ENCODE measurements at regions not wholly inside any gene's neighbourhood (a gene's known extent, or its start where the extent isn't known, plus 50 kb on each side); places are given as distances from the start of the nearest gene placed in this dataset.

DNA sequence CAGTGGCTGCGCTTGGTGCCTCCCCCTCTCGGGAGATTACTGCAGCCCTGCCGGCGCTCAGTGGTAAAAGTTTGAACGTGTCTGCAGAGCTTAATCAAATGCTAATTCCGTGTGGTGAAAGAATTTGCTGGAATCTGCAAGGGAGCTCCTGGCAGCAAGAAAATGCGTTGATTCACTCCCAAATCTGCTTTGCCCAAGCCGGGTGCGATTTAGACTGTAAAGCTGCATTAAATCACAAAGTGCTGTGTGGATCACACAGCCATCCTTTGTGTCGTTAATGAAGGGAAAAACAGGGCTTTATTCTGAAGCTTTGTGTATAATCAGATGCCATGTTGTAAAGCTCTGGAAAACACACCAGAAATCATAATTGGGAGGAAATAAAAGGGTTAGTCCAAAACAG is 444.1 kb downstream of the BCOR start:
- no peak for DNase-seq

DNA sequence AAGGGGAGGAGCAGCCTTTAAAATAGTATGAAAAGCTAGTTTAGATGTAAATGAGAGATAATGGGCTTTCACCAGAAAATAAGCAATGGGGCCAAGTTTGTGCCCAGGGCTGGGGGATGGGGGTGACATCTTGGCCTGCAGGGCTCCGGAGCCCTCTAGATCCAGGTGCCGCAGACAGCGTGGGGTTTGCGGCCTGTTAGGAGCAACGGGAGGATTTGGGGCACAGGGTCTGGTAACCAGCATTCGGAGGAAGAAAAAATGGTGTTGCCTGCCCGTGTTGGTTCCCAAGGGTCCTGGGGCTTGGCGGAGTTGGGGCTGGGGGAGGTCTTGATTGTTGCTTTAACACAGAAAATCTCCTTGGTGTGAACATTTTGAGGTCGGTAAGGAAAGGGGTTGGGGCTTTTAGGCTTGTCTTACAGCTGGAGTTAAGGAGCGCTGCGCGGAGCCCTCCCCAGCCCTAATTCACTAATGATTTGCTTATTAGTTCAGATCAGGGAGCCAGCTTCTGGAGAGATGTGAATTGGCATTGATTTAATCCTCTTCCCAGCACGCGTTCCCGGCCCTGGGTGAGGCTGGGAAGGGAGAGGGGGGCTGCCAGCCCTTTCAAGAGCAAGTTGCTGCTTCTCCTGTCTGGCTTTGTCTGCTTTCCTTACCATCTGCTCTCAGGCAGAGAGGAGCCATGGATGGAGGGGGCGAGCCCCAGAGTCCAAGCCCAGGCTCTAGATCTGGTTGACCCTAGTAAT is 443.4 kb downstream of the BCOR start:
- no peak for DNase-seq

- DNase-seq = no peak
Measured at GRCh38 chrX:39654952-39655351, 442.8 kb downstream of the BCOR start.

DNA sequence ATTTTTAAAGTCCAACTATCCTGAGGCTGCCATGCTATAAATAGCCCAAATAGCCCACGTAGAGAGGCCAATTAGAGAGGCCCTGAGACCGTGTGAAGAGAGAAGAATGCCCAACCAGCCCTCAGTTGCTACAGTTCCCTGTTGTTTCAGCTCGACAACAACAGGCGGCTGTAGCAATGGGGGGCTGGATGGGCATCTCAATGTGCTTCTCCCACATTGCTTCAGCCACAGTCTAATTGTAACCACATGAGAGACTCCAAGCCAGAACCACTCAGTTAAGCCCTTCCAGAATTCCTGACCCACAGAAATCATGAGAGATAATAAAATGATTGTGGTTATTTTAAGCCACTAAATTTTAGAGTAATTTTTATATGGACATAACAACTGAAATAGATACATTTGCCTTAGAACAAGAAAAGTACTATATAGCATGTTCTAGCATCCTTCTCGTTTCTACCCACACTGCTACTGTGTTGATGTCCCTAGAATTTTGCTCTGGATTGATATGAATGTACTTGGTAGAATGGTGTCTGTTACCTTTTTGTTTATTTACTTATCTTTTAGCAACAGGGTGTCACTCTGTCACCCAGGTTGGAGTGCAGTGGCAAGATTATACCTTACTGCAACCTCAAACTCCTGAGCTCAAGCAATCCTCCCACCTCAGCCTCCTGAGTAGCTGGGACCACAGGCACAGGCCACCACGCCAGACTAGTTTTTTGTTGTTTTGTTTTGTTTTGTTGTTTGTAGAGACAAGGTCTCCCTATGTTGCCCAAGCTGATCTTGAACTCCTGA is 436.4 kb downstream of the BCOR start:
- DNase-seq = no peak

DNA sequence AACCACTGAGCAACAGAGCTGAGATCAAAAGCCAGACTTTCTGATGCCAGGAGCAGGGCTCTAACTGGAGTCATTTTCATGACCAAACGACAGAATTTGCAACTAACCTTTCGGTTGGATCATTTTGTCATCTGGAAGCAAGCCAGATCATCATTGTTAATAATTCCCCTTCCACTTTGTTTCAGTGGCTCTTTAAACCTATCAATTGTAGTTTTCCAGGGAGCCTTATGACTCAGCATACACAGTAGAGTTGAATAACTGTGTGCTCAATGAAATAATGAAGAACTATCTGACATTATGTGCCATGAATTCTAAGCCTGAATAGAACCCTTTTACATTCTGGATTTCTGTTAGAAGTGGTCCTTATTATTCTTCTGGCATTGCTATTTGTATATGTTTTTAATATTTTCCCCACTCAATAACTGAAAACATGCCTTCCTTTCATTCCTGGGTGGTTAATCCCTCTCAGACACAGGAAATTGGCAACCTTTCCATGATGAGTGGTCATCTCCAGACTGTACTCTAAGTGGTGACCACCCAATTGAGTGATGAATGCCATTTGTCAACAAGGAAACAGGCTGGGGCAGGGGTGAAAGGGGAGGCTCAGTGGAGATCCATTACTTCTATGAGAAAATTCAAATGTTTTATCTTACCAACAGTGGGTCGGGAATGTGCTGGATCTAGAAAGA is 431.8 kb downstream of the BCOR start:
- DNase-seq = no peak

DNA sequence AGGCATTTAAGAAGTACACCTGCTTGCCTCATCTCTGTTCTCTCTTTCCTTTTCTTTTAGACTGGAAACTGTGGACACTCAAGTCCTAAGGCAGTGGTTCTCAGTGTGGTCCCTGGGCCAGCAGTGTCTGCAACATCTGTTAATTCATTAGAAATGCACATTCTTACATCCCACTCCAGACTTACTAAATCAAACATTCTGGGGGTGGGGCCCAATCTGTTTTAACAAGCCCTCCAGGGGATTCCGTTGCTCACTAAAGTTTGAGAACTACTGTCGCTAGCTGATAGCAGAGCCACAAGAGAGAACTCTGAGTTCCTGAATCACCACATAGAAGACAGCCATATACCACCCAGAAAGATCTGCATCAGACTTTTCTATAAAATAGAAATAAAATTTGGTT is 430.6 kb downstream of the BCOR start:
- DNase-seq = no peak

GRCh38 chrX:39667736-39668482 is 429.8 kb downstream of the BCOR start:
- DNase-seq = no peak

GRCh38 chrX:39669668-39670067 is 428.1 kb downstream of the BCOR start:
- no peak for DNase-seq

GRCh38 chrX:39670281-39670680 is 427.5 kb downstream of the BCOR start:
- DNase-seq = no peak

DNA sequence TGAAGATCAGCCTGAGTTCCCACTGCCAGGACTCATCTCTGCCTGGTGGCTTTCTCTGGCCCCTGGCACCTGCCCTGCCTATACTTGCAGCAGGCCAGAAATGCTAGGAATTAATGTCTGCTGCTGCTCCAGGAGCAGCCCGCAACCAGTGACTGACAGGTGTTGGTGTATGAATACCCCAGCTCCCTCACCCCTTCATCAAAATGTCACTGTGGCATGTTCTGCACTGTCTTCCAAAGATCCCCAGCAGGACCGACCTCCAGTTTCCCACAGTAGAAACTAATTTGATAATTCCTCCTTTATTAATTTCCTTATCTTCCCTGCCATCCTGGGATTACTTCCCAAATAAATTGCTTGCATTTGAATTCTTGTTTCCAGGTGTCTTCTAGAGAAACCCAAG is 425.4 kb downstream of the BCOR start:
- DNase-seq = no peak

GRCh38 chrX:39674490-39675161 is 423.1 kb downstream of the BCOR start:
- DNase-seq = no peak

- DNase-seq = no peak
Measured at GRCh38 chrX:39675162-39675553, 422.6 kb downstream of the BCOR start.

DNA sequence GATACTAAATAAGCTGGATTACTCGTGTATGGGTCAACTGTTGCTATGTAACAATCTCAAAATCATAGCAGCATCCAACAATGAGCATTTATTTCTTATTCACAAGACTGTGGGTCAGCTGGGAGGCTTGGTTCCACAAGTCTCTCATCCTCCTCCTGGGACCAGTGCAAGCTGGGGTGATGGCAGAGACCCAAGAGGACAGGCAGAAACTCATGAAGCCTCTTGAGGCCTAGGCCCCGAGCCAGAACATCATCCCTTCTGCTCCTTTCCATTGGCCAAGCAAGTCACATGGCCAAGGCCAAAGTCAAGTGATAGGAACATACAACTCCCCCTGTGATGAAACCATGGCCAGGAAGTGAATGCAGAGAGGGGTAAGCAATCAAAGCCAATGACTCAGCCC is 422.1 kb downstream of the BCOR start:
- DNase-seq = no peak

DNA sequence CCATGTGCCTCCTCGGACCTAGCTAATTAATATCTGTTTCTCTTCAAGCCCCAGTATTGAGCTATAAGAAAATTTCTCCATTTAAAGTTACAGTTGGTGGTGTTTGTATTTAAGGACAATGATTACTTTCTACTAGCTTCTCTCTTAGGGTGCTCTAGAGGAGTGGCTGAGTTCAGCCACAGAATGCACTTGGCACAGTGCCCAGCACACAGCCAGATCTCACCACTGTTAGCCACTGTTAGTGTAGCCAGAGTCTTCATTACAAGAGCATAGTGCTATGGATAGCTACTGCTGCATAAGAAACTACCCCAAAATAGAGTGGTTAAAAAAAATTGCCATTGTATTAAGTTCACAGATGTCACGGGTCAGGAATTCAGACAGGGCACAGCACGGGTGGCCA is 421.3 kb downstream of the BCOR start:
- DNase-seq = no peak

GRCh38 chrX:39677585-39677977 is 420.2 kb downstream of the BCOR start:
- DNase-seq = no peak

DNA sequence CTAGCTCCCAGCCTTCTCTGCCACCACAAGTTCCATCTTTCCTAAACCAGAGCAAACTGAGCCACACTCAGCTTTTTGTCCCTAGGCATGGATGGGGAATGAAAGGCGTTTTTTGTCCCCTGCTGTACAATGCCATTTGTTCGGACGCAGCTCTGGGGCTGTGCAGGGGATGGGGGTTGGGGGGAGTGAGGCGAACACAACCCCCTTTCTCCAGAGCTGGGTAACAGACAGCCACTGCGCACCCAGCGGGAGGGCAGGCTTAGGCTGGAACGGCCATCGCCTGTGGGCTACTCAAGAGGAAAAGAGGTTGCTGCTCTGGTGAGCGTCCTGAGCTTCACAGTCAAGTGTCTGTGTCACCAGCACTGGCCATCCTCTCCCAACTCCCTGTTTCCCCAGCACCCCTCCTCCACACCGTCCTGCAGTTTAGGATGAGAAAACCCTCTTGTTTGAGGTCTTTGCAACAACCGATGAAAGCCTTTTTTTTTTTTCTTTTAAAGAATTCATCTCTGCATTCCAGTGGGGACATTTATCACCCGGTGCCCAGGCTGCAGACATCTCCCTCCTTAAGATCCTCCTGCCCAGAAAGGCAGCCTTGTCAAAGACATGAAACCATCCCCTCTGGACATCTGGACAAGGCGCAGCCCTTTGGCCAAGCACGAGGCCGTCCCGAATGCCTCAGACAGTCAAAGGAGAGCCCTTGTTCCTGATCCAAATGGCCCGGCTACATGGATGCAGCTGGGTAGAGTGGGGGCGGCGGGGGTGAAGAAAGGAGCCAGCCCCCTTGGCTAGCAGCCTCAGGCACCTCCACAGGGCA is 419.6 kb downstream of the BCOR start:
- DNase-seq = no peak

GRCh38 chrX:39678914-39679313 is 418.8 kb downstream of the BCOR start:
- DNase-seq = no peak

DNA sequence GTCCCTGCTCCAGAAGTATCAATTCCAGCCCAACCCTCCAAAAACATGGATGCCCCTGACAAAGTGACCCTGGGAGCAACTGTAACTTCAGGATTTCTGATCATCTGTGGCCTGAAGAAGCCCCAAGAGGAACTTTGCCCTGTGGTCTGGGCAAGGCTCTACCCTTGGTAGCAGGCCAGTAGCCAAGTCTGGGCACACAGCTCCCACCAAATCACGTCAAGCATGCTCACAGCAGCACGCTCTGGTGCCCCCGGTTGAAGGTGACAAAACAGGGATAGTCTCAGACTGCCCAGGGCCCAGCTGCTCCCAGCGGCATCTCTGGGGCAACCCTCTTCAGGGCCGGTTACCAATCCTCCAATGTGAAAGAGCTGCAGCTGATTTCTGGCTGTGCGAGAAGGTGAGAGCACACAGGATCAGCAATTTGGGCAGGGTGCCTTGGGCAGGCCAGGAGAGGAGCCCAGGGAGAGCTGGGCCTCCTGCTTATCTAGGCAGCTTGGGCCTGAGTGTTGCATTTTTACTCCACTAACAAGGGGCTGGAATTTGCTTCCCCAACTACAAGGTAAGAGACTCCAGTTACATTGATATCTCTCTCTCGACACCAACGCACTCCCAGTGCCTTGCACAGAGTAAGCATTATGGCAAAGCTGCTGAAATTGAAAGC is 418.1 kb downstream of the BCOR start:
- no peak for DNase-seq

DNA sequence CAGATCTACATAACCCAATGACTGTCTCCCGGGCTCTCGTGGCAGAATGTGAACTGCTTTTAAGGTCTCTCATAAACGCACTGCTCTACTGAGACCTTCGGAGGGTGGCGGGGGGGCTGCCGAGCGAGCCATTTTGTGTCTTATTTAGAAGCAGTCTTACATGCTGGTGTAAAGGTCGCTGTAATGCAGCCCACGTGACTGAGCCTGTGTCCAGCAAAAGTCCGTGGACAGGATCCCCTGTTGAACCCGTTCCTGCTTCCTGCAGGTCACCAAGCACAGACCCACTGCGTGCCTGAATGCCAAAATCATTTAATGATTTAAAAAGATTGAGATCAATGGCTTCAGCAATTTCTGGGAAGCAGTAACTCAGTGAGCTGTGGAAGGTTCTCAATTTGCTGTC is 415.9 kb downstream of the BCOR start:
- DNase-seq = no peak

- DNase-seq = no peak
Measured at GRCh38 chrX:39682778-39683177, 415.0 kb downstream of the BCOR start.

DNA sequence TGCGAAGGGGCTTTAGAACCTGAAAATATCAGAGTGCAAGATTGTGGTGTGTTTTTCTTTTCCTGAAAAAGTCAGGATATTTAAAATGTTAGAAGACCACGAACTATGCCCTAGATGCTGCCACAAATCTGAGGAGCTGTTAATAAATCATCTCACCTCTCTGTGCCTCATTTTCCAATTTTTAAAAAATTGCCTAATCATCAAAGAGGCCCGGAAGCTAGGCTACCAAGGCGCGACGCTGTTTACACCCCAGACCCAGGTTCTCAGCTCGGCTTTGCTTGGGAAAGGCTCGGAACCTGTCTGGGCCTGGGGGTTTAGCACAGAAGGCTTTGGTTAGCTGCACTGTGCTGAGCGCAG is 409.6 kb downstream of the BCOR start:
- DNase-seq = no peak
